SJCRH30 (cell line): ENCODE measurements at regions not wholly inside any gene's neighbourhood (a gene's known extent, or its start where the extent isn't known, plus 50 kb on each side); places are given as distances from the start of the nearest gene placed in this dataset.

Experiments used
- DNase-seq, 2 experiments: peaks; one replicate each; pipeline ENCODE4 v3.0.0-alpha.2; 2015 to 2020
- H3K27ac ChIP-seq: fragments of 250-450 bp; sonication (Bioruptor Pico); 2 replicates; pipeline ENCODE4 v1.5.1; 2020; ENCODE audit warnings: mild to moderate bottlenecking, moderate library complexity
- H3K27me3 ChIP-seq: fragments of 250-450 bp; sonication (Bioruptor Pico); 2 replicates; pipeline ENCODE4 v1.5.1; 2020; ENCODE audit warnings: mild to moderate bottlenecking, moderate library complexity
- H3K36me3 ChIP-seq: fragments of 250-450 bp; sonication (Bioruptor Pico); 2 replicates; pipeline ENCODE4 v1.5.1; 2020; ENCODE audit warnings: mild to moderate bottlenecking, moderate library complexity
- H3K4me1 ChIP-seq: fragments of 250-450 bp; sonication (Bioruptor Pico); 2 replicates; pipeline ENCODE4 v1.5.1; 2020; ENCODE audit warnings: mild to moderate bottlenecking, moderate library complexity
- H3K4me3 ChIP-seq: fragments of 250-450 bp; sonication (Bioruptor Pico); 2 replicates; pipeline ENCODE4 v1.5.1; 2020; ENCODE audit warnings: mild to moderate bottlenecking, moderate library complexity
- H3K9me3 ChIP-seq: fragments of 250-450 bp; sonication (Bioruptor Pico); replicated peaks from 2 replicates; pipeline ENCODE4 v1.5.1; 2020; ENCODE audit warnings: mild to moderate bottlenecking, moderate library complexity

DNA sequence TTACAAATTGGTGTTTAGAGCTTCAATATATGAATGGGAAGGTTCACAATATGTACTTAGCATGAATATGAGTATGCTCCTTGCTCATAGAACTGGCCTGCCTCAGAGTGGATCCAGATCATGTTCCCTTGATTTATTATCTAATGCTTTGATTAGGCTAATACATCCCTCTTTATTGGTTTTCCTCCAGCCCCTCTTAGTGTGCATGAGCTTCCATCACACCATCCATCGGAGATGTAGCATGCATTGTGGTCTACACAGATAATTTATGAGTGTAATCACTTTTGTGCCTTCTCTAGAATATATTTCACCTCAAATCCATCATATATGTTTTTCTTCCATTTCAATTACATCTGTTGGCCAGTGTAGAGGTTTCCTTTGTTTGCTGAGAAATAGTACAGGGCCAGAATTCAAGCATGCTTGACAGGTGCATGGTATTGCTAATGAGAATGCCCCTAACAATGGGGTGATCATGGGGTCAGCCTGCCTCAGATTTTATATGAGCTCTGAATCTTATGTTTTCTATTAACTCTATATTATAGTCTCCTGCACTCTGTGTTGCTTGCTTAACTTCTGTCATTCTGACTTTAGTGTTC is 786.4 kb upstream of the ARPP21 start:
- Histone ChIP-seq H3K27me3 (no peaks in the 10 kb centered on the region), H3K9me3 (no peaks in the 10 kb centered on the region), H3K4me1 (no peaks in the 10 kb centered on the region), H3K36me3 (no peaks in the 10 kb centered on the region), H3K27ac (no peak overlapping the region), H3K4me3 (no peak overlapping the region)
- no peak for DNase-seq

DNA sequence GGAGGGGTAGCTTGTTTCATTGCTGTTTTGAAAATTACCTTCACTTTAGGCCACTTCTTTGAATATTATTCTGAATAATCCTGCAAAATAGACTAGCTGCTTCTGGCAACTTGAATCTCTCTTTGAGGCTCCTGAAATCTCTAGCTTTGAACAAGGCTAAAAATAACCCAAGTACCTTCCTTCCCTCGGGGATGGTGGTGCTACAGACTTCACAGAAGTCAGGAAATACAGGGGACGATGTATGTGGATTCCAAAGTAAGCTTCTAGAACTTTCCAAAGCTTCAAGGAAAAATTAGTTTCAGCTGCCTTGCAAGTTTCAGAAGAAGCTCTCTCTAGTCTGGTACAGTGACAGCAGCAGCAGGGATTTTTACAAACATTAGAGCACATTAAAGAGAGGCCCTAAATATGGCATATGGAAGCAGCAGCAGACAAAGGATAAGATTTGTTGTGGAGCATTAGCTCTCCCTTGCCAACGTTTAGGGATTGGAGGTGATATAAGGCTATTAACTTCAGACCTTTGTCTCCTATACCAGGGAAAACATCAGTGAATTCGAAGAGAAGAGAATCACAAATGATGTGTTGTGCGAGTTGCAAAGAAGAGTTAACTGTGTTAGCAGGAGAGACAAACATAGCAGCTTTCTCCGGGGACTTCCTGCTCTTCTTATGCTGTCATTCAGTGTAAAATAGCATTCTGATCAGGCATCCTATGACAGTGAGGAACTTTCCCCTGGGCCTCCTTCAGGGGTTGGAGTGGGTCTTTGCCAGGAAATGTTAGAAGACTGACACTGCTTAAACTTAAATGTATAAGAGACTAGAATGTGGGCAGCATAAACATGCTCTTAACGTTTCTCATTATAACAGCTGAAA is 783.0 kb upstream of the ARPP21 start:
- Histone ChIP-seq H3K9me3 (no peaks in the 10 kb centered on the region), H3K4me1 (no peaks in the 10 kb centered on the region), H3K36me3 (no peaks in the 10 kb centered on the region), H3K27me3 (no peaks in the 10 kb centered on the region), H3K27ac (no peak overlapping the region), H3K4me3 (no peak overlapping the region)
- no peak for DNase-seq

DNA sequence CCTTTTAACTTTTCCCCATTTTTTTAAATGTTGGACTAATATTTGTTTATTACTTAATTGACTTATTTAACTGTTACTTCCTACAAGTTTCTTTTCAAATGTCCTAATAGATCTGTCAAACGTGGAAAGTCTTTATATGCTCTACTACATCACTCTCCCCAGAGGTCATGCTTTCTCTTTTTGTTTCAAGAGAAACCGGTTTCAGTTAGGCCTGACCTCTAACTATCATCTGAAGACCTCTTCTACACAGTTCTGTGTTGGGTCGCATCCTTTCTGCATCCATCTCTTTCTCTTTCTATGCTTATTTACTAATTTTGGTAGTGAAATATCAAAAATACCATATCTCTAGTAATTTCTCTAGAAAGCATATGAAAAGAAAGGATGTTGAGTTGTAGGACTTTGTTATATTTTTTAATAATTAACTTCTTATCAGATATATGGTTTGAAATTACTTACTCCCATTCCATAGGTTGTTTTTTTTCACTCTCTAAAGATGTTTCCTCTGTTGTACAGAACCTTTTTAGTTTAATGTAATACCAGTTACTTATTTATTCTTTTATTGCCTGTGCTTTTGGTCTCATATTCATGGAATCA is 781.2 kb upstream of the ARPP21 start:
- H3K4me3 ChIP-seq: no peak overlapping the region
- no peaks in the 10 kb centered on the region for H3K4me1 ChIP-seq
- no peak overlapping the region for H3K27ac ChIP-seq
- DNase-seq: no peak
- H3K9me3 ChIP-seq: no peaks in the 10 kb centered on the region
- H3K27me3 ChIP-seq: no peaks in the 10 kb centered on the region
- H3K36me3 ChIP-seq: no peaks in the 10 kb centered on the region

DNA sequence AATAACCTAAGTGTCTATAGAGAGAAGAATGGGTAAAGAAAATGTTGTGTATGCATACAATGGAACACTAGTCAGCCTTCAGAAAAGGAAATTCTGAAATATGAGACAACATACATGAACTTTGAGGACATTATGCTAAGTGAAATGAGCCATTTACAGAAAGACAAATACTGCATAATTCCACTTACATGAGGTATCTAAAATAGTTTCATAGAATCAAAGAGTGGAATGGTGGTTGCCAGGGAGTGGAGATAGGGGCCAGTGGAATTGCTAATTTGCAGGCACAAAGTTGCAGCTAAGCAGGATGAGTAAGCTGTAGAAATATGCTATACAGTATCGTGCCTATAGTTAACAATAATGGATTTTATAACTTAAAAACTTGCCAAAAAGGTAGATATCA is 779.6 kb upstream of the ARPP21 start:
- no peaks in the 10 kb centered on the region for H3K9me3 ChIP-seq
- DNase-seq: no peak
- no peaks in the 10 kb centered on the region for H3K27me3 ChIP-seq
- no peak overlapping the region for H3K4me3 ChIP-seq
- no peaks in the 10 kb centered on the region for H3K4me1 ChIP-seq
- H3K27ac ChIP-seq: no peak overlapping the region
- H3K36me3 ChIP-seq: no peaks in the 10 kb centered on the region

DNA sequence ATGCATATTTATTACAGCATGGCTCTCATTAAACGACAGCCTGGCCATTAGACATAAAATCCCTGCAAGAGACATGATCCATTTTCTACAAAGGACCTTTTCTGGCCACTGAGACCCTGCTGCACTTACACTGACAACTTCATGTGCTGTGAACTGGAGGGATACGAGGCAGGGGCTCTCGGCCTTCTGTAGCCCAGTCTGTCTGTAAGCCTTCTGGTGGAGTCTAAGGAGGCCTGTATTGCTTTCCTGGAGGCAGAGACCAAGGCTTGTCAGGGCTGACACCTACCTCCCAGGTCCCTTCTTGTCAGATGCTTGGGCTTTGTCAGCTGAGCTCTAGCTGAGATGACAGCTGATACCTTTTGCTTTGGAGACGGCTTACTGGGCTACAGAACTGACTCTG is 776.9 kb upstream of the ARPP21 start:
- Histone ChIP-seq H3K4me3 (no peak overlapping the region), H3K27me3 (no peaks in the 10 kb centered on the region), H3K4me1 (no peaks in the 10 kb centered on the region), H3K27ac (no peak overlapping the region), H3K9me3 (no peaks in the 10 kb centered on the region), H3K36me3 (no peaks in the 10 kb centered on the region)
- DNase-seq: no peak

DNA sequence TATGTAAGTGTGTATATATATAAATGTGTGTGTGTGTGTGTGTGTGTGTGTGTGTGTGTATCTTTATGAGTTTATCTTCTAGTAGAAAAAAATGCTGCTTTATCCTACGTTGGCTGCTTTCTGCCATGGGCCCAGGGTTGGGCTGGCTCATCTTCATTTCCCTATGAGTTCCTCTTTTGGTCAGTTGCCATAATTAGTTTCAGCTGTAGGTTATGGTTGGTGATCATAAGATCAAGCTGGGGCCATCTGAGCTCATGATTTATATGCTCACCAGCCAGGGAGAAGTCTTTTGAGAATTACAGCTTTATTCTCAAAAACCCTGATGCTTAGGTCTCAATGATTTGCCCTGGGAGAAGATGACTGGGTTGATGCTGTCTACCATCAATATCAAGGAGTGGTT is 775.8 kb upstream of the ARPP21 start:
- H3K27ac ChIP-seq: no peak overlapping the region
- DNase-seq: no peak

DNA sequence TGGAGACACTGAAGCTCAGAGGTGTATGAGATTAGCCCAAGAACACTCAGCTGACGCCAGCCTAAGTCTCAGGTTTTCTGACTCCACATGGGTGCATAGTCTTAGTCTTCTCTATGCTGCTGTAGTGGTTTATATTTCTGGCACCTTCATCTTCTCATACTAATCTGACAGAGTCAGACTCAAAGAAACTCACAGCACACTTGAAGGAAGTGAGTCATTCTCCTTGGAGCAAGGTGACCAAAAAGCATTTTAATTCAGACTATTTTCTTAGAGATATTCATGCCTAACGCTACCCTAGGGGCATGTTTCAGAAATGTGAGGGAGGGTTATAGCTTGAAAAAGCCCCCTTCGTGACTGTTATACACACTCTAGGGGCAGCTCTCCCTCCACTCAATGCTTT is 775.3 kb upstream of the ARPP21 start:
- H3K9me3 ChIP-seq: no peaks in the 10 kb centered on the region
- no peaks in the 10 kb centered on the region for H3K27me3 ChIP-seq
- no peak overlapping the region for H3K4me3 ChIP-seq
- H3K27ac ChIP-seq: no peak overlapping the region
- H3K36me3 ChIP-seq: no peaks in the 10 kb centered on the region
- no peaks in the 10 kb centered on the region for H3K4me1 ChIP-seq
- no peak for DNase-seq

More for the DNA sequence above, 775.8 kb upstream of the ARPP21 start:
- Histone ChIP-seq H3K9me3 (no peaks in the 10 kb centered on the region), H3K36me3 (no peaks in the 10 kb centered on the region), H3K4me1 (no peaks in the 10 kb centered on the region), H3K4me3 (no peak overlapping the region), H3K27me3 (no peaks in the 10 kb centered on the region)

DNA sequence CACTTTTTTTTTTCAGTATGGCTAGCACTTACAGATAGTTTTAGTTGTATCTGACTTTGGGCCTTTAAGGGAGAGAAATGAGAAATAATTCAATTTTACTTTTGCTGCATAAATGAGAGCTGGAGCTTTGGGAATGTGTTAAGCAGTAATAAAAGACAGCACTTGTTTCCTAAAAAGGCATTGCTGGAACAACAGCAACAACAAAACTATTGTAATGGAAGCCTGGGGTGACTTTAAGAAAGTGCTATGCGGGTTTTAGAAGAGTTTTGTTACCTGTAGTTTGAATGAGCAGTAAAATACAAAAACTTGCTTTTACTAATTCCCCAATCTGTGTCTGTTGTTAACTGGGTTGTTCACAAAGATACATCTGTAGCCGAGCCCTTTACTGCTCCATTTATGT is 774.0 kb upstream of the ARPP21 start:
- no peaks in the 10 kb centered on the region for H3K27me3 ChIP-seq
- no peaks in the 10 kb centered on the region for H3K9me3 ChIP-seq
- H3K27ac ChIP-seq: no peak overlapping the region

DNA sequence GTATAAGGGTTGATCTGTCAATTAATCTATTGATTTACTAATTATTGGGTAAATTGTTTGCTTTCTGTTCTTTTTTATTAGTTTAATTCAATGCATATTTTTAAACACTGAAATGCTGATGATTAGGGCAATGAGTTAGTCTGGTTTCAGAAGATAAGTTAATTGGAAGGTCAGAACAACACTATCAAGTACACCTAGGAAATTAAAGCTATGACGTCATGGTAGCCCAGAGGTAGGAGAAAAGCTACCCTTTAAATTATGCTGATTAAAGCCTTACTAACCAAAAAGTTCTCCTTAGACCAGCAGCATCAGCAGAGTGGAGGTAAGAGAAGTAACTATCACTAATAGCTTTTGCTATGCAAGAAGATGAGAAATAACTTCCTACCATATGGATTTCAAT is 770.4 kb upstream of the ARPP21 start:
- no peak for DNase-seq
- Histone ChIP-seq H3K4me3 (no peak overlapping the region), H3K4me1 (no peaks in the 10 kb centered on the region), H3K9me3 (no peaks in the 10 kb centered on the region), H3K36me3 (no peaks in the 10 kb centered on the region), H3K27me3 (no peaks in the 10 kb centered on the region), H3K27ac (no peak overlapping the region)

More for the DNA sequence above, 774.0 kb upstream of the ARPP21 start:
- DNase-seq: no peak
- H3K4me3 ChIP-seq: no peak overlapping the region
- no peaks in the 10 kb centered on the region for H3K36me3 ChIP-seq
- no peaks in the 10 kb centered on the region for H3K4me1 ChIP-seq

DNA sequence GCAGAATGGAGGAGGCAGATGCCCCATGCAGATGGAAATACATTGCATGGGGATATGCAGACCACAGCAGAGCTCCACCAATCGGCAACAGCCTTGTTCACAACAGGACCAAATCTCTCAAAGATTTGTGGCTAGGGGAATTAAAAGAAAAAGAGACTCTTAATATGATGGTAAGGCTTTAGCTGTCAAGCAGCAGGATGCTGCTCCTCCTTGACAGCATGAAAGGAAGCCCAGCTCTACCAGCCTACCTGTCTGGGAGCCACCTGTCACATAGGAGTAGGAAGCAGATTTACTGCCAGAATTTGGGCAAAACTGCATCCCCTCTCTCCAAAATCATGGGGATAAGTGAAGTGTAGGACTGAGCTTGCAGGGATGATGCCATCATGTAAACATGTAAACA is 769.6 kb upstream of the ARPP21 start:
- no peaks in the 10 kb centered on the region for H3K27me3 ChIP-seq
- no peak overlapping the region for H3K4me3 ChIP-seq
- DNase-seq: no peak
- no peaks in the 10 kb centered on the region for H3K9me3 ChIP-seq
- no peak overlapping the region for H3K27ac ChIP-seq
- H3K4me1 ChIP-seq: no peaks in the 10 kb centered on the region
- no peaks in the 10 kb centered on the region for H3K36me3 ChIP-seq

DNA sequence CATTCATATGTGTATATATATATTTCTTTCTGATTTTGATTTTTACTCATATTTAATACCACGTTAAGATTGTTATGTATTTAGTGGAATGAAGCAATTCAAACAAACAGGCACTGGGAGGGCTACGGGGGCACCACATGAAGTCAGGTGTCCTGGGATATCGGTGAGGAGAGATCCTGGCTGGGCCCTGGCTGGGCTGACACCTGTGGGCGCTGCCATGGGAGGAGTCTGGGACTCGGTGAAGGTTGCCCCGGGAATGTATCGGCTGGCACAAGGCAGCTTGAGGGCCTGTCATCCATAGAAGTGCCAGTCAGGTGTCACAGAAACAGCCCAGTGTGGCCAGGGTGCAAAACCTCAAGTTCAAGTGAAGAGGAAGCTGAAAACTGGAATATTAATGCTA is 766.9 kb upstream of the ARPP21 start:
- no peak for DNase-seq

DNA sequence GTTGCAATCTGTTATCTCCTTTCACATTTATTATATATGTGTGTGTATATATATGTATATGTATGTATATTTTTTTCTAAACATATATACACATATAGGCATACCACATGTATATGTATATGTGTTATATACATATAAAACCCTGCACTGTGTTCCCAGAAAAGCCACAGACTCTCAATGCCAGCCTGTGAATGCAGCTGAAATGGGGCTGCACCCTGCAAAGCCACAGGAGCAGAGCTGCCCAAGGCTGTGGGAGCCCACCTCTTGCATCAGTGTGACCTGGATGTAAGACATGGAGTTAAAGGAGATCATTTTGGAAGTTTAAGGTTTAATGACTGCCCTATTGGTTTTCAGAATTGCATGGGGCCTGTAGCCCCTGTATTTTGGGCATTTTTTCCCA is 762.3 kb upstream of the ARPP21 start:
- Histone ChIP-seq H3K9me3 (no peaks in the 10 kb centered on the region), H3K4me3 (no peak overlapping the region), H3K36me3 (no peaks in the 10 kb centered on the region), H3K27ac (no peak overlapping the region), H3K4me1 (peaks cover 4% of the 10 kb centered on the region), H3K27me3 (no peaks in the 10 kb centered on the region)
- DNase-seq: no peak

More for the DNA sequence above, 766.9 kb upstream of the ARPP21 start:
- Histone ChIP-seq H3K27me3 (no peaks in the 10 kb centered on the region), H3K4me1 (no peaks in the 10 kb centered on the region), H3K27ac (no peak overlapping the region), H3K36me3 (no peaks in the 10 kb centered on the region), H3K4me3 (no peak overlapping the region), H3K9me3 (no peaks in the 10 kb centered on the region)

DNA sequence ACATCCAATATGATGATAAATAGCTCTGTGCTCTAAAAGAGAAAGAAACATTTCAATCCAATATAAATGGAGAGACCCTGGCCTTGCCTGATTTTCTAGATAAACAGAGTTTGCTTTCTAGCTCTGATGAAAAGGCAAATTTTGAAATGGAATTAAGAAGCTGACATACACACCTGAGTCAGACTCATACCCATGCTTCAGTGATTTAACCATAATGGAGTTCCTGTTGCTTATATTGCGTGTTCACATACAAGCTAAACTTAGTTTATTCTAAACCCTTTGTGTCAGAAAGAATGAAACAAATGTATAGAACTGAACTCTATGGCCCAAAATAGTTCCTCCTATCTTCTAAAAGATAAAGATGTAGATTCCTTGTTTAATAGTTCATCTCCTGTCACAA is 760.8 kb upstream of the ARPP21 start:
- DNase-seq: no peak
- H3K36me3 ChIP-seq: no peaks in the 10 kb centered on the region
- H3K27ac ChIP-seq: no peak overlapping the region
- H3K9me3 ChIP-seq: no peaks in the 10 kb centered on the region
- no peak overlapping the region for H3K4me3 ChIP-seq
- H3K4me1 ChIP-seq: peaks cover 4% of the 10 kb centered on the region
- H3K27me3 ChIP-seq: no peaks in the 10 kb centered on the region

DNA sequence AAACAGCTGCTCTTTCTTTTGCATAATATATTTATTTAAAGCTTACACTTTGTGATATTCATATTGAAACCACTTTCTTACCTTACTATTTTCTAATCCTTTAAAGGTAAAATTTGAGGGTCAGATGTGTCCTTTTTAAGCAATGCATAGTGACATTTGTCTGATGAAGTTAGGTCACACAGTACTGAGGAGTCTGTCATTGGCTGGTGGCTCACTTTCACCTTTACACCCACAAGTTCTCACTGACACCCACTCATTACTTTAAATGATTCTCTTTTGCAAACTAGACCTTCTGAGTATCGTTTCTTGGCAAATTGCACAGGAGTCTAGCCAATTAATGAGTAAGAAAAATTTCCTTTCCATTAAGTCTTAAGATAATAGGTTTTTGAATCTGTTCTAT is 758.3 kb upstream of the ARPP21 start:
- H3K36me3 ChIP-seq: no peaks in the 10 kb centered on the region
- H3K4me3 ChIP-seq: no peak overlapping the region
- H3K4me1 ChIP-seq: peaks cover 4% of the 10 kb centered on the region
- H3K27me3 ChIP-seq: no peaks in the 10 kb centered on the region
- H3K9me3 ChIP-seq: no peaks in the 10 kb centered on the region
- no peak overlapping the region for H3K27ac ChIP-seq
- DNase-seq: no peak

DNA sequence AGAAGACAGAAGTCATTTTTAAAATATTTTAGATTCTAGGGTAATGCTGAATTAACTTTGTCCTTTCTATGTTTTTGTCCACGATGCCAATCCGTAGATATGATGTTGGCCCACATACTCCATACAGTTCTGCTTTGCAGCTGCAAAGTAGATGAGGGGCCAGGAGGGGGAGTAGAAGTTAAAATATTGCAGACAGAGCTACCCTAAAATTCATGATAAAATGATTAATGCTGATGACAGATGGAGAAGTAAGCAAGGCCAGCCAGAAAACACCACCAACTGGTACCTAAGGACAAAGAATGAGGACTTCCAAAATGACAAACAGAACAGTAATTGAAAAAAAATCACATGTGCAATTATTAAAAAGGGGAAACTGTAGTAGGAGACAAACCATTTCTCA is 756.6 kb upstream of the ARPP21 start:
- DNase-seq: peak; percentile 9 to 32
- no peaks in the 10 kb centered on the region for H3K36me3 ChIP-seq
- no peaks in the 10 kb centered on the region for H3K9me3 ChIP-seq
- peaks cover 4% of the 10 kb centered on the region for H3K4me1 ChIP-seq
- no peak overlapping the region for H3K27ac ChIP-seq
- no peaks in the 10 kb centered on the region for H3K27me3 ChIP-seq
- no peak overlapping the region for H3K4me3 ChIP-seq
